ENCODE measurements at regions not wholly inside any gene's neighbourhood (a gene's known extent, or its start where the extent isn't known, plus 50 kb on each side); places are given as distances from the start of the nearest gene placed in this dataset.

DNA sequence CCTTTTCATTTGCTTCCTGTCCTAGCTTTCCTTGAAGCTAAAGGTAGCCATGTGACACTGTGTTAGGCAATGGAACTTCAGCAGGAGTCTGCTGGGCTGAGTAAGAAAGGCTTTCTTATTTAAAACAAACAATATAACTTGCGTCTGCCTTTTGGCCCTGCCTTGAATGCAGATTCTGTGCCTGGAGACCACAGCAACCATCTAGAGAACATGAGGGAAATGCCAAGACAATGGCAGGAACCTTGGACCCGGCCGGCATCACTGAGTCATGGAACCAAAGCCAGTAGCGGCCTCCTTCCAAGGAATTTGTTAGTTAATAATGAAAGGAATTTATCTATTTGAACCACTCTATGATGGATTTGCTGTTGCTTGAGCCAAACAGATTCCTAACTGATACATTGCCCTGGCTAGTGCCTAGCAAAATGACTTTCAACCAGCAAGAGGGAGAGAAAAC lies 207.5 kb upstream of the EPHA4 start:
- Histone ChIP-seq H3K4me1 (no peaks in the 10 kb centered on the region), H4K20me1 (no peaks in the 10 kb centered on the region), H3K27me3 (no peaks in the 10 kb centered on the region), H3K9ac (no peak overlapping the region), H3K4me3 (no peak overlapping the region), H3K9me3 (replicated peaks in 1 of 11) (no peaks in the 10 kb centered on the region), H3K36me3 (no peaks in the 10 kb centered on the region), H3K27ac (no peak overlapping the region), H3K4me2 (no peak overlapping the region)
- TF ChIP-seq Cebpa-rat (IDR thresholded peaks at IDR 0.05) = no peak

DNA sequence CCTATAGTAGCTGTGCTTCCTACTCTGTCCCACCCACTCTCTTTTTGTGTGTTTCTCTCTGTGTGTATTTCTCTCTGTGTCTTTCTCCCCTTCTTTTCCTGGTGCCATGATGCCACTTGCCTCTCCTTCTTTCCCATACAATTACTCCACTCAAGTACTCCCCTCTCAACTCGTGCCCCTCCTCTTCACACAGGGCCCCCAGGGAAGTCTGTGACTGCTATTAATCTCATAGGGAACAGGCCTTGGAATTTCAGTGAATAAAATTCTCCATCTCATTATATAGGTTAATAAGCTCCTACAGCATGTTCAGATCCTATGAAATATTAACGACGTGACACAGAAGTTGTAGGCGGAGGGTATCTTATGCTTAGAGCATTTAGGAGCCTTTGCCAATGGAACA lies 205.9 kb upstream of the EPHA4 start:
- Histone ChIP-seq H3K27me3 (no peaks in the 10 kb centered on the region), H3K4me2 (no peak overlapping the region), H3K4me3 (no peak overlapping the region), H3K9ac (no peak overlapping the region), H4K20me1 (no peaks in the 10 kb centered on the region), H3K27ac (no peak overlapping the region), H3K36me3 (no peaks in the 10 kb centered on the region), H3K9me3 (replicated peaks in 1 of 11) (no peaks in the 10 kb centered on the region), H3K4me1 (no peaks in the 10 kb centered on the region)
- TF ChIP-seq Cebpa-rat (IDR thresholded peaks at IDR 0.05) = no peak

DNA sequence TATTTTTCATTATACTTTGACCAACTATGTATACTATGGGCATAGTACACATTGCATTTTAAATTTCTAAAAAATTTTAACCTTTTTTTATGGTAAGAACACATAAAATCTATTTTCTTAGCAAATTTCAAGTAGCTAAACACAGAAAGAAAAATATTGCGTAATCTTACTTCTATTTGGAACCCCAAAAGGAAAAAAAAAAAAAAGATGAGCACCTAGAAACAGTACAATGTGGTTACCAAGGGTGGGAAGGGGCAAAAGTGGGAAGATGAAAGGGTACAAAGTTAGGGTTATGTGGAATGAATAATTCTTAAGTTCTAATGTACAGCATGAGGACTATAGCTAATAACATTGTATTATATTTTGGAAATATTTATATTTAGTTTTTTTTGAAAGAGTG lies 205.0 kb upstream of the EPHA4 start:
- Histone ChIP-seq H3K4me1 (no peaks in the 10 kb centered on the region), H3K9ac (no peak overlapping the region), H4K20me1 (no peaks in the 10 kb centered on the region), H3K27me3 (no peaks in the 10 kb centered on the region), H3K9me3 (replicated peaks in 1 of 11) (no peaks in the 10 kb centered on the region), H3K4me3 (no peak overlapping the region), H3K4me2 (no peak overlapping the region), H3K36me3 (no peaks in the 10 kb centered on the region), H3K27ac (no peak overlapping the region)
- TF ChIP-seq Cebpa-rat (IDR thresholded peaks at IDR 0.05) = peak in 2 of 11 experiments; percentile 54 to 62; a peak in 2 of 22 replicates

DNA sequence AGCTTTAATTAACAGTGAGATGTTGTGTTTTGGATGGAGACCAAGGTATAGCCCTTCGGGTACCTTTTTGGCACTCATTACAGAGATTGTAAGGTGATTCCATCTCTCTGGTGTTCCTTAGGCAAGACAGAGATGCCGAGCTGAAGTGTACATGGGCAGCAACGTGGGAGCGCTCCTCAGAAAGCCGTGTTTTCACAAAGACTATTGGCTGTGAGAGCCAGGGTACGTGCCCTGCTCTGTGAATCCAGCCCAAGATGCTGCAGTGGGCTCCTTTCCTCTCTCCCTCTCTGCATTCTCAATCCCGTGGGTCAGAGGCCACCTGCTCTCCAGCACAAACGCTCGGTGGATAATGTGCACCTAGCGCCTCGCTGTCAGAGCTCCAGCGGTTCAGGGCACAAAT lies 203.0 kb upstream of the EPHA4 start:
- no peaks in the 10 kb centered on the region for H3K36me3 ChIP-seq
- no peak for TF ChIP-seq Cebpa-rat (IDR thresholded peaks at IDR 0.05)
- no peak overlapping the region for H3K4me3 ChIP-seq
- H3K27ac ChIP-seq = no peak overlapping the region
- no peak overlapping the region for H3K4me2 ChIP-seq
- H3K9ac ChIP-seq = no peak overlapping the region
- no peaks in the 10 kb centered on the region for H3K27me3 ChIP-seq
- no peaks in the 10 kb centered on the region for H4K20me1 ChIP-seq
- H3K4me1 ChIP-seq = no peaks in the 10 kb centered on the region
- H3K9me3 ChIP-seq (replicated peaks in 1 of 11) = no peaks in the 10 kb centered on the region

DNA sequence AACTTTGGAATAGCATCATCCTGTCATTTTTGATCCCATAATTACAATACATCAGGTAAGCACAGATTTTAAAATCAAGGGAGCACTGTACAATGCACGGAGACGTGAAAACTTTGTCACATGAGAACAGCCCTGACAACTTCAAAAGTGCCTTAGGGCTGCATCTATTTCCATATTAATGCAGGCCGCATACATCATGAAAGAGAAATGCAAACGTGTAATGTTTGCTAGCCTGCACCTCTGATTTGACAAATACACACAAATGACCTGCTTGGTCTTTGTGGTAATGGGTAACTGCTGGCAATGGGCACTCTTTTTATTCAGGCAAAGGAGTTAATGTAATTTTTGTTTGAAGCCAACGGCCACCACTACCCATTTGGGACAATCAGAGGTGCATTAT lies 202.0 kb upstream of the EPHA4 start:
- H3K4me2 ChIP-seq = no peak overlapping the region
- H3K27me3 ChIP-seq = no peaks in the 10 kb centered on the region
- H3K9me3 ChIP-seq (replicated peaks in 1 of 11) = no peaks in the 10 kb centered on the region
- no peak overlapping the region for H3K27ac ChIP-seq
- H3K4me3 ChIP-seq = no peak overlapping the region
- no peaks in the 10 kb centered on the region for H3K36me3 ChIP-seq
- H3K4me1 ChIP-seq = no peaks in the 10 kb centered on the region
- TF ChIP-seq Cebpa-rat (IDR thresholded peaks at IDR 0.05) = no peak
- no peak overlapping the region for H3K9ac ChIP-seq
- H4K20me1 ChIP-seq = no peaks in the 10 kb centered on the region

DNA sequence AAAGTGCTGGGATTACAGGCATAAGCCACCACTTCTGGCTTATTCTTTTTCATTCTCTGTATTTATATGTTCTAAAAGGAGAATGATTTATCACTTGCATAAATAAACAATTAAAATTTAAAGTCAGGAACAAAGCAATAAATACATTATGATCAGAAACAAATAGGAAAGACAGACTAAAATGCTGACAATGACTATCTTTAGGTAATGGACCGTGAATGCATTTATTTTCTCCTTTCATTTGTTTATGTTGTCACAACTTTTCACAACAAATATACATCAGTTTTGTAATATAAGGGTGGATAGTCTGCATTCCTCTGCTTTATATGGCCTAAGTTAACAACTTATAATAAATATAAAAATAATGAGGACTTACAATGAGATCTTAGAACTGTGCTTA lies 199.2 kb upstream of the EPHA4 start:
- H3K36me3 ChIP-seq = no peaks in the 10 kb centered on the region
- H3K4me1 ChIP-seq = no peaks in the 10 kb centered on the region
- no peak for TF ChIP-seq Cebpa-rat (IDR thresholded peaks at IDR 0.05)
- no peak overlapping the region for H3K27ac ChIP-seq
- no peaks in the 10 kb centered on the region for H4K20me1 ChIP-seq
- H3K9ac ChIP-seq = no peak overlapping the region
- no peaks in the 10 kb centered on the region for H3K27me3 ChIP-seq
- no peak overlapping the region for H3K4me3 ChIP-seq
- no peak overlapping the region for H3K4me2 ChIP-seq
- no peaks in the 10 kb centered on the region for H3K9me3 ChIP-seq (replicated peaks in 1 of 11)

DNA sequence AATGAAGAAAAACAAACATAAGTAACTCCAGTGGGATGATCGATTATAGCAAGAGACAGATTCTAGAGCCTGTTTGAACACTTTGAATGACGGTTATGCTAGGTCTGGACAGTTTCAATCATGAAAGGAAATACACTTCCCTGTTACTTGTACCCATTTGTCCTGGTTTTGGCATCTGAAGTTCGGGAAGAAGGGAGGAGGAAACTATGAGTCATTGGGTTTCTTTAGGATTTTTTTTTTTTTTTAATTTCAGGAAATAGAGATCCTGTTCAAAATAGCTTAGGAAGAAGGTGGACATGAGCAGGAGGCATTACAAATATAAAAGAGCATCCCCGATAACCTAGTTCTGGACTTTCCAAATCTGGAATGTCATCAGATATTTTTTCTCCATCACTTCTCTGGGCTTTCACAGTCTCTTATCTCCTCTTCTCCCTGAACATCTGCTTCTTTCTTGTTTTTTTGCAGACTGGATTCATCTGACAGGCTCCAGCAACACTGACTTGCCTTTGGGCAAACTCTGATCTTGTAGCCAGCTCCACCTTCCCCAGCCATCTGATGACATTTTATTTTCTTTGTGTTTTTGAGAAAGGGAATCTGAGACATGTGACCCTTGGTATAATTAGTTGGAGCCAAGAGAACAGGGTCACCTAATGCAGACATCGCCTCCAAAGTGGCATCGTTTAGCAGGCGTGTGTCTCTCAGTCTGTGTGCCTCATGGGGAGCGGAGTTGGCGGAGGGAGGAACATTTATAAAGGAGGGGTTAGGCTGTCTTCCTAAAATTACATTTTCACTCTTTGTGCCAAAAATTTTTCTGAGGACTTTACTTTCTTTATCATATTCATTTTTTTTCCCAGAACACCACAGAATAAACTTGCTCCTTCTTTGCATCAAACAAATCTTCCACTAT lies 195.3 kb upstream of the EPHA4 start:
- Histone ChIP-seq H3K27ac (no peak overlapping the region), H3K36me3 (no peaks in the 10 kb centered on the region), H4K20me1 (no peaks in the 10 kb centered on the region), H3K4me2 (no peak overlapping the region), H3K4me1 (no peaks in the 10 kb centered on the region), H3K9ac (no peak overlapping the region), H3K9me3 (replicated peaks in 1 of 11) (no peaks in the 10 kb centered on the region), H3K27me3 (no peaks in the 10 kb centered on the region), H3K4me3 (no peak overlapping the region)
- TF ChIP-seq Cebpa-rat (IDR thresholded peaks at IDR 0.05) = no peak

DNA sequence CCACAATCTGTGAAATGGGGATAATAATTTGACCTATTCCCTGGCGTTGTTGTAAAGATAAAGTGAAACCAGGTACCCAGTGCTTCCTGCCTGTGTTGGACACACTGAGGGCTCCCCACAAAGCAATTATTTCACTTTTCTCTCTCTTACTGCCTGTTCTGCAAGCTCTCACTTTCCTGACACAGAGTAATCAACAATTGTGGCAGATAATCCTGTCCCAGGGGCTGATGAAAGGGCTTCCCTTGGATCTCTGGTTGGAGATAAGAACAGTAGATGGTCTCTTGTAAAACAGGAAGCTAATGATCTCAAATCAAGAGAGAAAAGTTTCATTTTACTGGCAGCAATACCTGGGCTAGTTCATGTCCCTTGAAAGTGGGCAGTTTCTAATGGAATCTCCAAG lies 190.4 kb upstream of the EPHA4 start:
- TF ChIP-seq Cebpa-rat (IDR thresholded peaks at IDR 0.05) = no peak
- no peak overlapping the region for H3K4me2 ChIP-seq
- no peaks in the 10 kb centered on the region for H3K36me3 ChIP-seq
- no peaks in the 10 kb centered on the region for H4K20me1 ChIP-seq
- no peak overlapping the region for H3K9ac ChIP-seq
- H3K4me3 ChIP-seq = no peak overlapping the region
- H3K4me1 ChIP-seq = peaks cover 0 to 13% (median 12%) of the 10 kb centered on the region in 10 experiments; a peak in 17 of 20 replicates
- peaks cover 0 to 5% (median 0%) of the 10 kb centered on the region in 11 experiments; a peak in 2 of 22 replicates for H3K9me3 ChIP-seq (replicated peaks in 1 of 11)
- no peak overlapping the region for H3K27ac ChIP-seq
- no peaks in the 10 kb centered on the region for H3K27me3 ChIP-seq

DNA sequence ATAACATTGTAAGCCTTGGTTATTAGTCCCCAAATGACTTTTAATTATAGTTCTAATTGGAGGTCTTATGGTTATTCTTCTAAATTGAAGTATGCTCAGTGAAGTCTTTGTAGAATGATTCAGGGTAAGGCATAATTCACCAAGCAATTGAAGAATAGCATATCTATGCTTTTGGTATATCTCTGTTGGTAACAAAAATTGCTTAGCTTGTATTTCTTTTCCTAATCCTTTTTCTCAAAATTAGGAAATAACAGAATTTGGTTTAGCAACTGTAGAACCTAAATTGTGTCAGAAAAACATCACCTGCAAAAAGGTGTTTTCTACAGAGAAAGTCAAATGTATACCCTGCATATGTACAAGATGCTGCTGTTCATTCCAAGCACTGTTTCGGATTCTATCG lies 189.2 kb upstream of the EPHA4 start:
- Histone ChIP-seq H4K20me1 (no peaks in the 10 kb centered on the region), H3K27ac (no peak overlapping the region), H3K36me3 (no peaks in the 10 kb centered on the region), H3K4me1 (peaks cover 0 to 14% (median 13%) of the 10 kb centered on the region in 10 experiments; a peak in 17 of 20 replicates), H3K27me3 (no peaks in the 10 kb centered on the region), H3K4me3 (no peak overlapping the region), H3K9me3 (replicated peaks in 1 of 11) (peaks cover 0 to 5% (median 0%) of the 10 kb centered on the region in 11 experiments; a peak in 3 of 22 replicates), H3K4me2 (no peak overlapping the region), H3K9ac (no peak overlapping the region)
- no peak for TF ChIP-seq Cebpa-rat (IDR thresholded peaks at IDR 0.05)

DNA sequence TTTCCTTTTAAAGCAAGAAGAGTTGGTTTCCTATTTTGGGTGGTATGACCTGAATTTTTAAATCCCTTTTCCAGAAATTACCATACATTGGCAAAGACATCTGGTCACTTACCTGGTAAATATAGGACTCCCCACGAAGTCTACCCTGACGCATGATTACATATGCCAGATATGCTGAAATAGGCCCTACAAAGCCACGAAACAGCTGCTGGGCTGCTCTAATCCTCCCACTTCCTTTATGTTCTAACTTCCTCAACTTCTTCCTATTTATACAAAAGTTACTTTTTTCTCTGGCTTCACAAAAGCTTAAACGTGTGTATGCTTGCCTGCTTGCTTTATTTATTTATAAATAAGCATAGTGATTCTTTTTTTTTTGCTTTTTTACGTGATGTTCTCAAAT lies 186.0 kb upstream of the EPHA4 start:
- Histone ChIP-seq H3K36me3 (no peaks in the 10 kb centered on the region), H3K4me1 (peaks cover 0 to 14% (median 13%) of the 10 kb centered on the region in 10 experiments; a peak in 17 of 20 replicates), H3K9ac (no peak overlapping the region)

More for the DNA sequence above, 186.0 kb upstream of the EPHA4 start:
- Histone ChIP-seq H3K27me3 (no peaks in the 10 kb centered on the region), H3K4me3 (no peak overlapping the region), H3K27ac (peak overlapping the region in 6 of 11 experiments; percentile 2 to 57 (median 26); a peak in 8 of 22 replicates), H4K20me1 (no peaks in the 10 kb centered on the region), H3K4me2 (peak overlapping the region in 10 of 11 experiments; percentile 3 to 54 (median 36); a peak in 11 of 22 replicates), H3K9me3 (replicated peaks in 1 of 11) (peaks cover 0 to 5% (median 0%) of the 10 kb centered on the region in 11 experiments; a peak in 3 of 22 replicates)
- no peak for TF ChIP-seq Cebpa-rat (IDR thresholded peaks at IDR 0.05)

Data from BLaER1 treated with 17β-estradiol and CSF1 and Interleukin-3, amounts not matched to agents 10 nM and 100 nM (cell line).